GM18517 (cell line): ENCODE measurements at regions not wholly inside any gene's neighbourhood (a gene's known extent, or its start where the extent isn't known, plus 50 kb on each side); places are given as distances from the start of the nearest gene placed in this dataset.
"Not testable (repeated sequence)": the region's sequence is repeated elsewhere in the genome, so short reads cannot be mapped to it uniquely, and the experiment has no call there.

ENCODE experiments used
- ATAC-seq: cut with Tn5 transposase; IDR thresholded peaks from one replicate; pipeline ENCODE4 v1.9.1; 2021; ENCODE audit warnings: mild to moderate bottlenecking, moderate library complexity; ENCODE audit not compliant: unreplicated experiment

DNA sequence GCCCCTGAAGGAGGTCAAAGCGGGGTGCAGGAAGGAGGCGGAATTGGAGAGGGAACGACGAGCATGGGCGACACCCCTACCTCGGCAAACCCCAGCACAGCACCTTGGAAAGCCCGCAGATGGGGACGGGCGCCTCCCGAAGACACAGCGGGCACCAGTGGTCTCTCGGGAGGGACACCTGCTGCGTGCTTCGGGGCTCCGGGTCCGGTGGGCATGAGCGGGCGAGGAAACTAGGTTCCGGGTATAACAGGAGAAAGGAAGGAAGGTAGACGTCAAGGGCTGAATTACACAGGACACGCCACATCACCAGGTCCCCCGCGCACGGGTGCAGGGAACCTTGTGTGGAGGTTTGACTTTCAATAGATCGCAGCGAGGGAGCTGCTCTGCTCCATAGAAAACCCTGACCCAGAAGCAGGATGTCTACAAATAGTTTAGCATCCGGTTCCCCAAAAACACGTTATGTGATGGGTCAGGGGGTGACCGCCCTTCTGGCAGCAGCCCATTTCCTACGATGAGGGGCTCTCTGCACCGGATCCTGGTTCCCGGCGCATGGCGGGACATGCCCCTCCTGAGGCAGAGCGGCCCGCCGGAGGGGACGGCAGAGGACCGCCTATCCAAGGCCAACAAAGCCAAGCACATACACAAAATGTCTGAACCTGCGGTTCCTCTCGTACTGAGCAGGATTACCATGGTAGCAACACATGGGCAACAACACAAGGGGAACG lies 196.9 kb downstream of the ALG10 start:
- no peak for ATAC-seq

GRCh38 chr12:34220079-34220478 lies 197.8 kb downstream of the ALG10 start:
- ATAC-seq: not testable (repeated sequence)

DNA sequence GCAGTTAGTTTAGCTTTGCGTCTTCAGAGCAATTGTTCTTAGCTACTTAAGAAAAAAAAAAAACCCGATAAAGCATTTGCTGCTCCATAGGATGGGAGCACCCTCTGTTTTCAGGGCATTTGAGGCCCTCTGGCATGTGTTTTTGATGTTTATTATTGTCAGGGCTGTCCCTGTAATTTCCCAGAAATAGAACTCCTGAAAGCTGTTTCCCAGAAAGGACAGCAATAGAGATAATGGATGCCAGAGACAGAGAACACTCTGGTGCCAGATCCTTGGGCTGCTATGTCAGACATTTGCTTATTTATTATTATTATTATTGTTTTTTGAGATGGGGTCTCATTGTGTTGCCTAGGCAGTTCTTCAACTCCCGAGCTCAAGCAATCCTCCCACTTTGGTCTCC lies 201.3 kb downstream of the ALG10 start:
- ATAC-seq: no peak

DNA sequence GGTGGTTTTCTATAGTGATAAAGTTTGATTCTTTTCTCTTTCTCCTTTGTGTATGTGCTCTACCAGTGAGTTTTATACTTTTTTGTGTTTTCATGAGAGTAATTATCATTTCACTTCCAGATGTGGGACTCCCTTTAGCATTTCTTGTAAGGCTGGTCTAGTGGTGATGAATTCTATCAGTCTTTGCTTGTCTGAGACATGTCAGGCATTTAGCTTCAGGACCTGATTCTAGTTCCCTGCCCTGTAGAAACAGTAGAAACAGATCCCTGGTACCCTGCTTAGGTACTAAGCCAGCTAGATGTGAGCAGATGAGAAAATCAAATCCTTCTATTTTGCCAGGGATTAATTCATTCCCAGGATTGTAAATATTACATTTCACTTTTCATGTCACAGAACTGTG lies 203.7 kb downstream of the ALG10 start:
- not testable (repeated sequence) for ATAC-seq

DNA sequence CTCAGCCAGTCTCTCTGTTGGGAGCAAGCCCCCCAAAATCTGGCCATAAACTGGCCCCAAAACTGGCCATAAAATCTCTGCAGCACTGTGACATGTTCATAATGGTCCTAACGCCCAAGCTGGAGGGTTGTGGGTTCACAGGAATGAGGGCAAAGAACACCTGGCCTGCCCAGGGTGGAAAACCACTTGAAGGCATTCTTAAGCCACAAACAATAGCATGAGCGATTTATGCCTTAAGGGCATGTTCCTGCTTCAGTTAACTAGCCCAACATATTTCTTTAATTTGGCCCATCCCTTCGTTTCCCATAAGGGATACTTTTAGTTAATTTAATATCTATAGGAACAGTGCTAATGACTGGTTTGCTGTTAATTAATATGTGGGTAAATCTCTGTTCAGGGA lies 205.8 kb downstream of the ALG10 start:
- not testable (repeated sequence) for ATAC-seq

DNA sequence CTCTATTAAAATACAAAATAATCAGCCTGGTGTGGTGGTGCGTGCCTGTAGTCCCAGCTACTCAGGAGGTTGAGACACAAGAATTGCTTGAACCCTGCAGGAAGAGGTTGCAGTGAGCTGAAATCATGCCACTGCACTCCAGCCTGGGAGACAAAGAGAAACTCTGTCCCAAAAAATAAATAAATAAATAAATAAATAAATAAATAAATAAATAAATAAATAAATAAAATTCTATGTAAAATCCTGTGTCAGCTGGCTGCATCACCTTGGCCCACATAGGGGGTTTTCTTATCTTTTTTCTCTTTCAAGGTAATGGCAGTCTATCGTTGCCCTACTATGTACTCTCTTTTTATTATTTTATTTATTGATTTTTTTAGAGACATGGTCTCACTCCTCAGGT lies 206.7 kb downstream of the ALG10 start:
- not testable (repeated sequence) for ATAC-seq

DNA sequence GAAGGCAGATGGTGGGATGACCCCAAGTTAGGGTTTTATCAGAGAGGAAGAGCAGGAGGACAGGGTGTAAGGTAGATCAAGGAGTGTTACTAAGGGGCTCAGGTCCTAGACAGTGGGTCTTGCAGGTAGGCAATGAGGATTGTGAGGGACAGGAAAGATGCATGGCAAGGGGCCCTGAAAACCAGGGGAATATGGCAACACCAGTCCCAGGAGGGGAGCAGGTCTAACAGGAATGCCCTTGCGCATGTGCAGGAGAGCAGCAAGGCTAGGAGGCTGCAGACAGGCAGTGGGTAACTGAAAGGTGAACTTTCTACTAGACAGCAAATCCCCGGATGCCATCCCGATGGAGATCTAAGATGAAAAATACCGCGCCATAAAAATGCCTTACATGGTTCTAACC lies 211.3 kb downstream of the ALG10 start:
- ATAC-seq: no peak

GRCh38 chr12:34236073-34236472 lies 213.8 kb downstream of the ALG10 start:
- ATAC-seq: no peak

GRCh38 chr12:34244608-34245007 lies 222.3 kb downstream of the ALG10 start:
- no peak for ATAC-seq

- no peak for ATAC-seq
Observed at GRCh38 chr12:34249271-34249670, 227.0 kb downstream of the ALG10 start.

- not testable (repeated sequence) for ATAC-seq
Observed at GRCh38 chr12:34251879-34252278, 229.6 kb downstream of the ALG10 start.

DNA sequence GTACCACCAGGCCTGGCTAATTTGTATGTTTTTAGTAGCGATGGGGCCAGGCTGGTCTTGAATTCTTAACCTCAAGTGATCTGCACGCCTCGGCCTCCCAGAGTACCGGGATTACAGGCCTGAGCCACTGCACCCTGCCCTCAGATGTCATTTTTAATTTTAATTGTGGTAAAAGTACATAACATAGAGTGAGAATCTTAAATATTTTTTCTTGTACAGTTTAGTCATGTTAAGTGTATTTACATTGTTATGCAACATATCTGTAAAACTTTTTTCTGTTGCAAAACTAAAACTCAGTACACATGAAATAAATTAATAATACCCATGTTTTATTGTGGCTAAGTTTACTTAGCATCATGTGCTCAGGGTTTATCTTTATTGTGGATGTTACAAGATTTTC lies 231.4 kb downstream of the ALG10 start:
- no peak for ATAC-seq

DNA sequence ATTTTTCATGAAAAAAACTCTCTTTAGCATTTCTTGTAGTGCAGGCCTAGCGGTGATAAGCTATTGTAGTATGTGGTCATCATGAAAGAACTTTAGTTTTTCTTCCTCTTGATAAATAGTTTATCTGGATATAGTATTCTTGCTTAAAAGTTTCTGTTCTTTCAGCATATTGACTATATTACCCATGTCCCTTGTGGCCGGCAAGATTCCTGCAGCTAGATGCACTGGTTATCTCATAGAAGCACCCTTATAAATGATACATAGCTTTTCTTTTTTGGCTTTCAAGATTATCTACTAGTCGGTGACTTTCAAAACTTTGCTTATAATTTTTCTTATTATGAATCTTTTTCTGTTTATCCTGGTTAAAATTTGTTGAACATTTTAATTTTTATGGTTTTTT lies 234.8 kb downstream of the ALG10 start:
- ATAC-seq: no peak

GRCh38 chr12:34262140-34262539 lies 239.8 kb downstream of the ALG10 start:
- ATAC-seq: not testable (repeated sequence)

DNA sequence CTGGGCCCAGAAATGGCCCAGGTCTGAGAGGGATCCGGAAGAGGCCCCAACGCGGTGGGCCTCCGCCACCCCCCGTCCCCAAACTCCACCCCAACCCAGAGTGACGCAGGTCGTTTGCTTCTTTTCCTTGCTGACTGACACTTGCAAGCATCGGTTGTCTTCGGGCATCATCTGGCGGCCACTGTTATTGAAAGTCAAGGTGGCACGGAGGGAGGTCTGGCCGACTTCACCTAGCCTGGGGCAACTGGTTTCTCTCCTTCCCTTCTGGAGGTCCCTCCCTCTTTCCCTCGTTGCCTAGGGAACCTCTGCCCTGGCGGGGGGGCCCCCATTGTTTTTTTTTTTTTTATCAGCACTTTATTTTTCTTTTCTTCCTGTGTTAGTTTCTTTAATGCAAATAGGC lies 241.8 kb downstream of the ALG10 start:
- no peak for ATAC-seq

- ATAC-seq: not testable (repeated sequence)
Observed at GRCh38 chr12:34273703-34274102, 251.4 kb downstream of the ALG10 start.

DNA sequence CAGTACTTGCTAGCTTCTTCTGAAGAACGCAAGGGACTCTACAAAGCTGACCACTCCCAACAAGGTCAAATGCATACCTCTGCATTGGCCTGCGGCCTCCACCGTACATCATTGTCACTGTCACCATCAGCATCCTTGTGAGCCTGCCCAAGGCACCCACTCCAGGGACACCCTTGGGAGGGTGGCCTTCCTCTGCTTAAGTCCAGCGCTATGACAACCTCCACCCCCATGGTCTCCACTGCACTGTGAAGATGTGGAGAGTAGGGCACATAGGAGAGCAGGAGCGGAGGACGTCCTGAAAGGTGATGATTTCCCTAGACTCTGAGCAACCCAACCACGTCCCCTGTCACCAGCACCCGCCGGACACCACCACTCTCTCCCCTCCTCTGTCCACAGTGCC lies 252.8 kb downstream of the ALG10 start:
- no peak for ATAC-seq

- no peak for ATAC-seq
Observed at GRCh38 chr12:34286483-34286882, 264.2 kb downstream of the ALG10 start.

GRCh38 chr12:34286934-34287333 lies 264.6 kb downstream of the ALG10 start:
- ATAC-seq: no peak

GRCh38 chr12:34287437-34287836 lies 265.1 kb downstream of the ALG10 start:
- ATAC-seq: no peak

DNA sequence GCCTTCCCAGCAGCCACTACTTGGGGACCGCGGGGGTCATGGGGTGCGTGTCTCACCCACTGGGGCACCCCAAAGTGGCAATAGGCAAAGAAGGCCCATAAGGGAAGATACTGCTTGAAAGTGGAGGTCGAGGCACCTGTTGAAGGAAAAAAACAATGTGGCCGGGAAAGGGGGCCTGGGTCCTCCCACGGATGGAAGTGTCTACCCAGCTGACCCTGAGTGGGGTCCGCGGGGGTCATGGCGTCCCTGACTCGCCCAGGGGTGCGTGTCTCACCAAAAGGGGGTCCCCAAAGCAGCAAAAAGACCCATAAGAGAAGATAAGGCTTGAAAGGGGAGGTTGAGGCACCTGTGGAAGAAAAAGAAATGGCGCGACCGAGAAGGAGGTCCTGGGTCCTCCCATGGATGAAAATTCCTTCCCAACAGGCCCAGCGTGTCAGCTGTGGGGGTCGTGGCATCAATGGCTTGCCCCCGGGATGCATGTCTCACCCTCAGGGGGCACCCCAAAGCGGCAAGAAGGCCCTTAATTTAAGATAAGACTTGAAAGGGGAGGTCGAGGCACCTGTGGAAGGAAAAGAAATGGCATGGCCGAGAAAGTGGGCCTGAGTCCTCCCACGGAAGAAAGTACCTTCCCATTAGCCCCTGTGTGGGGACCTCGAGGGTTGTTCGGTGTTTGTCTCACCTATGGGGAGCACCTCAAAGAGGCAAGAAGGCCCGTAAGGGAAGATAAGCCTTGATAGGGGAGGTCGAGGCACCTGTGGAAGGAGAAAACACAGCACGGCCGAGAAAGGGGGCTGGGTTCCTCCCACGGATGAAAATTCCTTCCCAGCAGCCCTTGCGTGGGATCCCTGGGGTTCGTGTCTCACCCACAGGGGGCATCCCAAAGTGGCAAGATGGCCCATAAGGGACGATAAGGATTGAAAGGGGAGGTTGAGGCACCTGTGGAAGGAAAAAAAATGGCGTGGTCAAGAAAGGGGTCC lies 266.0 kb downstream of the ALG10 start:
- no peak for ATAC-seq

- ATAC-seq: no peak
Observed at GRCh38 chr12:34288963-34289345, 266.7 kb downstream of the ALG10 start.
